DMS114 treated with DMSO at 0.1 percent for 48 hours (cell line): ENCODE measurements at regions not wholly inside any gene's neighbourhood (a gene's known extent, or its start where the extent isn't known, plus 50 kb on each side); places are given as distances from the start of the nearest gene placed in this dataset.
A peak's percentile ranks its signal among the peaks of the same experiment; 100 is the strongest.
"Not testable (repeated sequence)": the region's sequence is repeated elsewhere in the genome, so short reads cannot be mapped to it uniquely, and the experiment has no call there.

Source experiments
- DNase-seq: peaks from one replicate; lab custom pipeline; 2025; ENCODE audit not compliant: unreplicated experiment; lab: John Stamatoyannopoulos, UW

DNA sequence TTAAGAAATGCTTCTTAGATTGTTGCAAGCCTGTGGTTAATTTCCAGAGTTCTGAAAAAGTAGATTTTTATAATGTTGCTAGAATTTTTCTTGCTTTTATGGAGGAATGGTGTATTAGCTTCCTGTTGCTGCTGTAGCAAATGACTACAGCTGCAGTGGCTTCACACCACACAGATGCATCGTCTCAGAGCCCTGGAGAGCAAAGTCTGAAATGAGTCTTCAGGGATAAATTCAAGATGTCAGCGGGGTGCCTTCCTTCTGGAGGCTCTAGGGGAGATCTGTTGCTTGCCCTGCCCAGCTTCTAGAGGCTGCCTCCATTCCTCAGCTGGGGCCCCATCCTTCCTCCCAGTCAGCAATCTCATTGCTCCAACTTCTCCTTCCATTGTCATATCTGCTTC, 187.8 kb downstream of the ZNF516 start:
- DNase-seq: no peak

DNA sequence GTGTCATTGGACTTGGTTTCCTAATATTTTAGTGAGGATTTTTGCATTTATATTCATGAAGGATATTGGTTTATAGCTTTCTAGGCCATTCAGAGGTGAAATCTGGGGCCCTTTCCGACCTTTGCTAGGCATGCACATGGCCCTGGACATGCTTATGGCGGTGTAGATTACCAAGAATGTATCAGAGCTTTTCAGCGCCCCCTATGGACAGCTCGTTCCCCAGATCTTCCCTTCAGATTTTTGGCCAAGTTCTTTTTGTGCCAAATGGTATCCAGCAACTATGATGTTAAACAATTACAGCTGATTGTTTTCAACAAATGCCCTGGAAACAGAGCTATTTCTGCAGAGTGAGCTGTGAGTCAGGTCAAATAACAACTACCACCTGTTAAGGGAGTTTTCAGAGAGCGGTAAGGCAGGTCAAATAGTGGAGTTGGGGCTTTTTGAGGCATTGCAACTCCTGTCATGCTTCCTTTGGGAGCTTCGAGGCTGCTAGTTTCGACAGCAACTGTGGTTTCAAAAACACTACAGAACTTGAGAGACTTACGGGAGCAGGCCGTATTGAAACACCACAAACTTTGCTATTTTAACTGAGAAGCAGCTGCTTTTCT, 188.3 kb downstream of the ZNF516 start:
- no peak for DNase-seq

DNA sequence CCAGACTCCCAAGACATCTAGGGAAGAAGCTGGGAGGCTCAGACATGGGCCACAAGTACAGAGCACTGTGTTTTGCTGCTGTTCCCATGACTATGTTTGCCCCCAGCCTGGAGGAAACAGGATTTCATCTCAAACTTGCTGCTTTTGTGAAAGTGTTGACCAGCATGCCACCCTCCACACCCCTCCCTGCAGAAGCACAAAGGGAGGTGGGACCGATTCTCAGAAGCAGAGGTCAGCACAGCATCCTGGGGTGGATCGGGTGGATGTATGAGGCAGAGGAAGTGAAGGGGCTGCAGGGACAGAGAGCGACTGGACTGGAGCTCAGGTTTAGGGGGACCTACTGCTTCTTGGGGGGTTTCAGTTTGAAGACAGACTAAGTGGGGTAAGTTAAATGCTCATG, 209.2 kb downstream of the ZNF516 start:
- DNase-seq: no peak

DNA sequence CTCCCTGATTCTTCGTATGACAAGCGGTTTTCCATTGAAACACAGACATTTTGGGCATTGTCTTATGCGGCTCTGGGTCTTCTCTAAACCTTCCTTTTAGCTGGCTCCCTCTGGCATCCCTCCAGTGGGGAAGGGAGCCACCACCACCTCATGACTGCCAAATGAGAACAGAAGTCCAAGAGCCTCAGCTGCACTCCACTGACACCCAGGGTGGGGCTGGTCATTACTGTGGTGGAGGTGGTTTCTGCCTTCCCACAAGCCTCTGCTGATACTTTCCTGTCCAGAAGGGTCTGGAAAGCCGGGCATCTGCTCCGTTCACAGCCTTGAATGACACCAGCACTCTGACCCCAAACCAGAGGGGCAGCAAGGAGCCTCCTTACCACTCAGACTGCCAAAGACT, 213.5 kb downstream of the ZNF516 start:
- no peak for DNase-seq

DNA sequence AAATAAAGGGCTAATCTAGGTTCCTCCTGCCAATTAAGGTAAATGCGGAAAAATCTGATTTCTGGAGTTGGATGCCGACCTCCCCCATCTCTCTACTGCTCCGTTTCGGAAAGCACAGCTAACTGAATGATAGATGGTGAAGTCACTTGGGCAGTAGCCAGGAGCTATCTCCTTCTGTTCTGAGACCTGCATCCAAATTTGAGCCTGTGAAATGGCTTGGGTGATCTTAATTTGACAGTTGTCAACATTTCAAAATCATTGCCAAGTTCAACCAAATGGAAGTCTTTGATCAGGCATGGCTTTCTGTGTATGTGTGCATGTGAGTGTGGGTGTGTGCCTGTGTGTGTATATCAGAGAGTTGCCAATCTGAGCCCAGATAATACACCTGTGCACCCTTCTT, 217.2 kb downstream of the ZNF516 start:
- no peak for DNase-seq

DNA sequence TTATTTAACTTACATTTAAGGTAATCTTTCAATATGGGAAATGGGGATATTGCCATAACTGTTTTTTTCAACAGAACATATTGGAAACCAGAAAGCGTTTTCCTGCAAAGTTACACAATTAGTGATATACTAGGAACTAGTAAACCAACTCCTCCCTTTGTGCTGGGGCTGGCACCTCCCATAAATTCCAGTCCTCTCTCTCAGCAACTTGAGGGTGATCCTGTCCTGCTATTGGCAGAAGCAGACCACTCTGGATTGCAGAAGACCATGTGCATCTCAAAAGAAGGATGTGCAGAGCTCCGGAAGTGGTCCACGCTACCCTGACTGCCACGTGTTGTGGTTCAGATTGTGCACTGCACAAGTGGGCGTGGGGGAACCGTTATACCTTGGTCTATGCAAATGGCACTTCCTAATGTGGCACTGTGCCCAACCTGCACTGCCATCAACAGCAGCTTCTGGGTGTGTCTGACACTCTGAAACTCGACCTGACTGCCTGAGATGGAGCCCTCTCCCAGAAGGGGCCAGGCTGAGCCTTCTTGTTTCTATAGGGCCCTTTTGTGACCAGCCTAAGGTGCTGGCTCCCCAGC, 219.2 kb downstream of the ZNF516 start:
- DNase-seq: no peak

DNA sequence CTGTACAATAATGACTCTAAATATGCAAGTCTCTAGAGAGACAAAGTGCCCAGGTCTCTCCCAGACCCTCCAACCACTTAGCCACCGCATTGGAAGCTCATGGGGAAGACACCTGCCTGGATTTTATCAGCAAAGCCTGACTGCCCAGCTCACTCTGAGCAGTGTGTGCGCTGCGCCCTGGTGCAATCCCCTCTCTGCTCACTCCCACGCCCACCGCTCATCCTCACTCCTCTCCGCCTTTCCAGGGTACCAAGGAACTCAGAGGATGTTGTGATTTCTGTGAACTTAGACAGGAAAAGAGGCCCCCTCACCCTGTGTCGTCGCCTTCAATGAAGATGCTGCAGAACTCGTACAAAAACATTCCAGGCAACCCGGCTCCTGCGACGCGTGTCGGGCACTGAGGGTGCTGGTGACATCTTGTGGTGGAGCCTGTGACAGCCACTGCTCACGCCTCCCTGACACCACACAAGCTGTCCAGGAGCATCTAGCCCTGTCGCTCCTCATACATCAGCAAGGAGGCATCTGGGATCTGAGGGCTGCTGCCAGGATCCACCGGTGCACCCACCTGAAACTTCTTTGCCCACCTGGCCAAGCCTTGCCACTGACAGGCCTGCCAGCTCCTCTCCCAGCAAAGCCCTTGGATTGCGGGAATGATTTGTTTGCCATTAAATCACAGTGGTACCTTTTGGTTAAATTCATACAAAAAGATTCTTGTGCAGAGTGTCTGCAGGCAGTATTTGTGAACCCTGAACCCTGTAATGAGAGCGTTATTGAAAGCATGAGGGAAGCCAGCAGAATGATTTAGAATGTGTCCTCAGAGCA, 220.4 kb downstream of the ZNF516 start:
- DNase-seq: peak; percentile 5

DNA sequence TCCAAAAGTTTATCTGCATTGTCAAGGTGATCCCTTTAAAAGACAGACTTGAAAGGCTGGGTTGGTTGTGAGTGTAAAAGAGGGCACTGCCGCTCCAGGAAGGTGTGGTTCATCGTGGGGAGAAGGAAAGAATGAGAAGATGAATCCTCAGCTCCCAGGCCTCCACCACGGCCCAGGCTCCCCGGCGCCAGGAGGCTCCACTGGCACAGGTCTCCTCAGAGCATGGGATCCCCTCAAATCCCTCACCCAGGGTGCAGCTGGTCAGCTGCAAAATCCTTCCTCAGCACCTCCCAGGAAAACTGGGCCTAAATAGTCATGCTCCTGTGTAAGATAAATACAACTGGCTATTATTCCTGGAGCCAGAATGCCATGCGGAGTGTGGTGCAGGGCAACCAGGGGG, 221.1 kb downstream of the ZNF516 start:
- DNase-seq: no peak

DNA sequence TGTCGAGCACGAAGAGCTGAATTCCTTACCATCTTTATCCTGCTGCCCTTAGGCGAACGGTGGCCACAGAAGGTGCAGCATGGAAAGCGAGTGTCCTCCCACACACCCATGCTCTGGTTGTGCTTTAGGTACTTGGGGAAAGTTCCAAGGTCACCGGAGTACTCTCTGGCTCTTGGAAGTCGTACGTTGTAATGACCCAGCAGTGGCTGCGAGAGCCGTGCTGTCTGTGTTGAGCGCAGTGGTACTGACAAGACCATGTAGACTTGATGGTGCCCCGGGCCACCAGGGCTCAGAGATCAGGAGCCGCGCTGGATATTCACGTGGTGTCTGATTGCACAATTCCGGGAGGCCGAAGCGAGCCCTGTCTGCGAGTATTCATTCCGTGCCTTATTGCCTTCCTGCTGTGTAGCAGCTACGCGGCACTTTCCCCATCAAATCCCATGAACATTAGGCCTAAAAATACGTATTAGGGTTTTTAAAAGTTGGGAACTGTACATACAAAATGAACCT, 222.0 kb downstream of the ZNF516 start:
- no peak for DNase-seq

DNA sequence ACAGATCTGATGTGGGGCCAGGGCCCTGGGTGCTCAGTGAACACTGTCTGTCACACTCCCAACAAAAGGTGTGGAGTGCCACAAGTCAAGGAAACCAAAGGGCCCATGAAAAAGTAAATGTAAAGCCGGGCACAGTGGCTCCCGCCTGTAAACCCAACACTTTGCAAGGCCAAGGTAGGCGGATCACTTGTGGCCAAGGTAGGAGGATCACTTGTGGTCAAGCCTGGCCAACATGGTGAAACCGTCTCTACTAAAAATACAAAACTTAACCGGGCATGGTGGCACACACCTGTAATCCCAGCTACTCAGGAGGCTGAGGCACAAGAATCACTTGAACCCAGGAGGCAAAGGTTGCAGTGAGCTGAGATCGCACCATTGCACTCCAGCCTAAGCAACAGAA, 227.6 kb downstream of the ZNF516 start:
- not testable (repeated sequence) for DNase-seq

DNA sequence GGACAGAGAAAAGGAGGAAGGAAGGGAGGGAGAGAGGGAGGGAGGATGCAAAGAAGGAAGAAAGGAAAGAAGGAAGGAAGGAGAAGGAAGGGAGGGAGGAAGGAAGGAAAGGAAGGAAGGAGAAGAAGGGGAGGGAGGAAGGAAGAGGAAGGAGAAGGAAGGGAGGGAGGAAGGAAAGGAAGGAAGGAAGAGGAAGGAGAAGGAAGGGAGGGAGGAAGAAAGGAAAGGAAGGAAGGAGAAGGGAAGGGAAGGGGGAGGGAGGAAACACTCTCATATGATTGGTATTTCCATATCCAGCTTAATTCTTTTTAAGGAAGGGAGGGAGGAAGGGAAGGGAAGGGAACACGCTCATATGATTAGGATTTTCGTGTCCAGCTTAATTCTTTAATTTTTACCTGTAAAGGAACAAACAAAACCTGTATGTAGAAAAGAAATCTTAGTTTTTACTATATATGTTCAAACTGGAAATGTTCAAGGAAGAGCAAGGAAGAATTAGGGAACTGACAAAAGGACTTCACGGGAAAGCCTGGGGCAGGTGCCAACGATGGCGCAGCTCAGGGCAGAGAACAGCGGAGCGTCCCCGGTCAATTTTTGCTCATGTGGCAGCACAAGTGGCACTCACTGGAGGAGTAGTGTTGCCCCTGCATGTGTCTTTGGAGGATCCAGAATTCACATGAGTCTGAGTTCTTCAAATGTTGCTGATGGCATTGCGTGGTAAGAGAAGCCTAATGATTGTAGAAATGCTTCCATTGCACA, 228.6 kb downstream of the ZNF516 start:
- DNase-seq: no peak

DNA sequence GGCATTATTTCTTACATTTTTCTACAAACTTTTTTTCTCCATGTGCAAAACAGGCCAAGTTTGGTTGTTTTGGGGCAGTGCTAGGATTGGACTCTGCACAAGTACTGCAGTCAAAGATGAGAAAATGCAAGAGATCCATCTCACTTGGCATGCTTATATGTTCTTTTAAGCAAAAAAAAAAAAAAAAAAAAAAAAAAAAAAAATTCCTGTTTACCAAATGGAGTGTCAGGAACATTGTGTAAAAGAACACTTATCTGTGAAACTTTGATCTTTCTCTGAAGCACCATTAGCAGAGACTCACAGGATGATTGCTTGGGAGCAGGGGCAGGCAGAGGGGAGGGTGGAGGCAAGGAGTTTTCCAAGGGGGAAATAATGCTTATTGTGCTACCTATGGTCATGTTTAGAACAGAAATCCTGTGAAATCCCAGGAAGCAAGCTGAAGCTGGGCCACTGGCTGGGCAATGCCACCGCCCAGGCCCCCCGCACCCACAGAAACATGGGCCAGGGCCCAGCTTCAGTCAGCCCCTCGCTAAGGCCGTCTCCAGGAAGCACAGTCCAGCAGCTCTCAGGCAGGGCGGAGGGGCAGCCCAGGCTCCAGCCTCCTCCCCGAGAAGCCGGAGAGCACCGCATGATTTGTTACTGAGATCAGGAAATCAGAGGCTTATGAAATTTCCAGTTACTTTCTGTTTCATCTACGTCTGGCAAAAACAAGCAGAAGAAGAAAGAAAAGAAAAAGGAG, 229.4 kb downstream of the ZNF516 start:
- DNase-seq: no peak

DNA sequence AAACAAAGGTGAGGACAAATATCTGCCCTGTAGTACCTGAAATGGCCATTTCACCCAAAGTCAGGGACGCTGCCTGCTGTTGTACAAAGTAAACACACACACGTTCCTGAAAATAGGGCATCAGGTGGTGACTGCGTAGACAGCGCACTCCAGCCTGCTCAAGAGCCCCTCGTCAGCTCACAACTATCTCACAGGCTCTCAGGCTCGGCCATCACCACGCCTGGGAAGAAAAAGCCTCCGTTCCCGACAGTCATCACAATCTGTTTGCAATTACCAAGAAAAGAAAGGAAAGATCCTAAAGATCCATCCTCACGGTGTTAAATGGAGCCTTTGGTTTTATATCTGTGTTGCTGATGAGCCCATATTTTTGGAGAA, 230.2 kb downstream of the ZNF516 start:
- DNase-seq: no peak

DNA sequence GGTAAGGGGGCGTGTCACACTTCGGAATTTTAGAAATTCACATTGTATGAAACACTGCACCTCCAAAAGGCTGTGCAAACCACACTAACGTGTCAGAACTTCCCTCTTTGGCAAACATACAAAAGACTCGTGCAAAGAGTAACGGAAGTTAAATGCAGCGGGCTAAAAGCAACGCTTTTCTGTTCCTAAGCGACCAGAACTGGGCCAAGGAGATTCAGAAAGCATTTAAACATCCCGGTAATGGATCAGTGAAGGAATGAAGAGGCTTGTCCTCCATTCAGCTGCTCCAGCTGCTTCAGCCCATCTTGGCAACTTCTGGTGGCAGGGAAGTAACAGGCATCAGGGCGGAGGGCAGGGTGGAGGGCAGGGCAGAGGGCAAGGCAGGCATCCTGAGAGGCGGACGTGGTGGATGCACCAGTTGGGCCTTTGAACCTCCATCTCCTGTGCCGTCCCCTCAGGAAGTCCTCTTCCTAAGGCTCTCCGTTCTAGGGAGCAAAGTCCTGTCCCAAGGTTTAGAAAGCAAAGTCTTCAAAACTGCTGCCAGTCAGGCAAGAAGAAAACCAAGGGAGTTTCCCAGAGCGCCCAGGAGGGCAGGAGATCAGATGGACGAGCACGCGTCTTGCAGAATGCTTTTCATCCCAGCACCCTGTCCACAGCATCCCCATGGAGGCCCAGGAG, 230.7 kb downstream of the ZNF516 start:
- DNase-seq: no peak

DNA sequence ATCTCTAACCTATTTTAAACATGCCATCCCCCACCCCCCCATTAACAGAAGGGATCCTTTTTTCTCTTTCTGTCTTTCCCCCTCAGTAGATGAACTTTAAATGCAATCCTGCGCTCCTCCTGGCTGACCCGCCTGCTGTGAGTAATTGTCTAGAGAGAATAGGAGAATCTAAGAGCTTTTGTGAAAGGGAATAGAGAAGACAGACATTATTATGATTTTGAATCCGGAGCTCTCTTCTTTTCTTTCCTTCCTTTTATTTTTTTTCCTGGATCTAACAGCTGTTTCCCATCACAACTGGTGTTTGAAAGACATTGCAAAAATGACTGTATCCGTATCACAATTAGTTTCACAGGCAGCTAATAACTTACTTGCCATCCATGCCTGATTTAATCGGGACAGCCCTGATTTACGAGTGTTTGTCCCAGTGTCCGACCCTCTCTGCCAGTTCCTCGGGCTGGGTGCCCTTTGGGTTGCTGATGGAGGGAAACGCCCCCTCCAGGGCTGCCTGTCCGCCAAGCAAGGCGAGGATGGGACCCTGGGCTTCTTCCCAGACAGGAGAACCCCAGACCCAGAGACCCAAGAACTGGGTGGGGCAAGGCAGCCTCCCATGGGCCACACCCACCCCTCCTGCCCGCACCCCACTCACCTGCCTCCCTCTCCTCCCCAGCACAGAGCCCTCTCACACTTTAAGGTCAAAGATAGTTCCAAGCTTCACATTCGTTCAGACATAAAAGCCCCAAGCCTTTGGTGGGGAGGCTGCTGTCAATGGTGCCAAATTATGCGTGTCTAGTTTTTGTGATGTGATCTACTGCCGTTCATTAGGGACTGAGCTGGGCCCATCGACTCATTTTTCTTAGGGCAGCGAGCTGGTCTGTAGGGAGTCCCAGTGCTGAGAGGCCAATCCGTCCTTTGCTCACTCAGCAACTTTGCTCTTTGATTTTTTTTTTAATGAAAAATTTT, 231.7 kb downstream of the ZNF516 start:
- DNase-seq: no peak

DNA sequence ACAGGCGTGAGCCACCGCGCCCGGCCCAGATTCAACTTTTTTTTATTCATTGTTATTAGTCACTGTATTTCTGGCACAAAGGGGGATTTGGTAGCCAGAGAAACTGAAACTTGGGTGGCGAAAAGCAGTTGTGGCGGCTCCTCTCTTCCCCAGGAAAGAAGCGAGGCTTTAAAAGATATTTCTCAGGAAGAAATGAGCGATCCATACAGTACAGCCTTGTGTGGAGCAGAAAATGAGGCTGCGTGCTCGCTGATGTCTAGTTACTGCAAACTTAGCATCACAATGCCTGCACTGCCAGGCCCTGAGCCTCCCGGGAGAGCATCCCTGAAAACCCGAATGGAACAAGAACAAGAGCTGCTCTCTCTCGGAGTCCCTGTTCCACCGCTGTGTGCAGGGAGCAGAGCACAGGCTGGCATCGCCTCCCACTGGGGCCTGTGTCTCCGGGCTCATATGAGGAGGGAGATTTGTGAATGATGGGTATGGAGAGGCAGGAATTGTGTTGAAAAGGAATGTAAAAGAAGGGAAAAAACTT, 234.0 kb downstream of the ZNF516 start:
- no peak for DNase-seq

DNA sequence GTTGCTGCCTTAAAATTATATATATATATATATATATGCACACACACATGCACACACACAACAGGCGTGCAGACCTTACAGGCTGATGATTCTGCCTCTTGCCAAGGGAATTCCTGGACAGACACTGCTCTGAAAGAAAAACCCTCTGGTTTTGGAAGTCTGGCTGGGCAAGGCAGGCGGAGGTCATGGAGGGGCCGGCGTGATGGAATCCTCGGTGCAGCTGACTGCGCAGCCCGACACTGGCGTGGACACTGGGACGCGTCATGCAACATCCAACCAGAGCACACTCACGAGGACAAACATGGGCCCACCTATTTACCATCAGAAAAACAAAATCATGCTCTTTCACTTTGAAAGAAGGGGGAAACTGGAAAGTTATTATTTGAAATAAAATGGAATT, 235.3 kb downstream of the ZNF516 start:
- DNase-seq: no peak

DNA sequence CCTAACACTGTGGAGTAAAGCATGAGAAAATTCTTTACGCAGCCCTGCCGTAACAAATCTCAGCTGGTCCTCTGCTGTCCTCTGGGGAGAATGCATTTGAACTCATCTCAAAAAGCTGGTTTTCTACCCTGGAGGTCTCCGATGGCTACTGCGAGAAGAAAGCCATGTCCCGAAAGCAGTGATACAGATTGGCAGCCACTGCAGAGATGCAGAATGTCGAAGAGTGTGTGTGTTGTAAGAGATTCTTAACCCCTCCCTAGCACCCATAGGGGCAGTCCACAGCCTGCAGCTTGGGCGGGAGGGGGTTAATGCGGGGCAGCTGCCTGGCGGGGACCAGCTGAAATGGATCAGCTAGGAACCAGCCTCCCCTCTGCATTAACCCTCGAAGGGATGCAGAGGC, 235.9 kb downstream of the ZNF516 start:
- DNase-seq: no peak

DNA sequence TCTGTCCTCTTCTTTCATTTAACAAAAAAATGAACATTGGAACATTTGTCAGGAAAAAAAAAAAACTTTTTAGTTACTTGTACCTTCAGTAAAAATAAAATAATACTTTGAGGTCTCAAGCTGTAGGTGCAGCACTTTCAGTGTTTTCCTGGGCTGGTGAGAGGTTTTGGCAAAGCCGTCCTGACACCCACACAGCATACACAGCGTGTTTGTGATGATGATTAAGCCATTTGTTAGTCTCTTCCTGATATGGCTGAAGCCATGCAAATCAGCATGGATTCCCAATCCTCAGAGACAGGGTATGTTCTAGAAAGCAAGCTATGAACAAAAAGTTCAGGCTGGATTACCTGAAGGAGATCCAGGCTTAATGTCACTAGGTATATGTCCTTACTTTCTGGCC, 236.8 kb downstream of the ZNF516 start:
- DNase-seq: no peak
